Fibroblast of lung (primary cell): ENCODE measurements at regions not wholly inside any gene's neighbourhood (a gene's known extent, or its start where the extent isn't known, plus 50 kb on each side); places are given as distances from the start of the nearest gene placed in this dataset.

Experiments used
- CTCF ChIP-seq, 2 donors: IDR thresholded peaks in 1 of 2; conservative IDR thresholded peaks in 1 of 2; 1 replicate in 1 of 2; 2 replicates in 1 of 2; pipeline ENCODE4 v1.5.1; 2011 to 2012; ENCODE audit warnings: low read length in 2 of 2, control low read depth in 1 of 2, inconsistent platforms in 1 of 2, low read depth in 1 of 2, mild to moderate bottlenecking in 1 of 2
- EZH2 ChIP-seq: IDR thresholded peaks from 2 replicates; pipeline ENCODE4 v1.5.1; 2012; ENCODE audit warnings: low read length, control low read depth, mild to moderate bottlenecking; ENCODE audit errors: missing control alignments

- TF ChIP-seq CTCF (conservative IDR thresholded peaks at IDR 0.05 in 1 of 2, IDR thresholded peaks at IDR 0.05 in 1 of 2; ENCODE audit: low read depth in 1 of 2, low read length in 2 of 2) (no peak), EZH2 (no peak)
These were observed 65.5 kb upstream of the PPP2R2B start for GRCh38 chr5:146944019-146944418.
